ENCODE measurements at regions not wholly inside any gene's neighbourhood (a gene's known extent, or its start where the extent isn't known, plus 50 kb on each side); places are given as distances from the start of the nearest gene placed in this dataset.

DNA sequence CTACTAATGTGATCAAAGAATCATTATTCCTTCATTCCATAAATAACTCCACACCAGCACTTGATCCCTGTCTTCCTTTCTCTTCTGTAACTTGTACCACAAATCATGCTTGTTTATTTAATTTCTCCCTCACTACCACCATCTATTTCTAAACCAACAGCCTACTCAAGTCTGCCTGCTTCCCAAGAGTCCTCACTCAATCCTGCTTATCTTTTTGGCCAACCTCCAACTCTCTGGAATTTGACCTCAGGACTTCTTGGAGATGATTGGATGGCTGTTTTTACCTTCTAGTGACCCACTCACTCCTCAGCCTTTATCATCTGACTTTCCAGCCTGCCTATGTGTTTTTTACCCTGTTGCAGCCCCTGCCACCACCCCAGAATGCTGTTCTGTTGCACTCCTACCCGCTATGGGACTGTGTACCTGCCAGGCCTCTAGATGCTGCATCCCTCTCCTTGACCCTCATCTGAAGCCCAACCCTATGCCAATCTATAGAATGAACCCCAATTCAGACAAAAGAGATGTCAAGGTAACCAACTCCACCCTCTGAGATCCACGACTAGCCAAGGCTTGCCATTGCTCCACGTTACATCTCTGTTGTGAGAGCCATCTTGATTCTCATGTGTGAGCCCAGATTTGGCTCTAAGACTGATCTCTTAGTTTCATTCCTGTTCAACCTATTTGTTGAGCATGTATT is 150.2 kb upstream of the PLEKHG7 start:
- DNase-seq: no peak

DNA sequence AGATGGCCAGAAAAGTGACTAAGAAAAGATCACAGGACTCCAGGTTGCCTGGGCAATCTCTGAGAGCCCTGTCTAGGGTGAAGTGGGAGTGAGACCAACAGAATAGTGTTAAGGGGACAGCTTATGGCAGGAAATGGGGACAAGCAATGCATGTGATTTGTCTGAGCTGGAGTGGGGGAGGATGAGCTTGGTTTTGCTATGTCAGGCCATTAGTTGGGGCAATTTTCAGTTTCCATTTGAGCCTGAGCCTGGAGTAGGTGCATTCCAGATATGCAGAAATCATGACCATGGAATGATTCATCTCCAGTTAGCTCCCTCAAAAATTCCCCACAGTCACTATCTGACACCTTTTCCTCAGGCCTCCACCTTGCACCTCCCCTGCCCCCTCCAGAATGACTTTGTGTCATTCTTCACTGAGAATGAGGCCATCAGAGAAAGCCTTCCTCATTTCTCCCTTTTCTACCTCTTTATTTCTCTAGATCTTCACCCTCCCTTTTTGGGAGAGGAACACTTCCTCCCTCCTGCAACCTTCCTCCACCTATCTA is 150.9 kb upstream of the PLEKHG7 start:
- no peak for DNase-seq

DNA sequence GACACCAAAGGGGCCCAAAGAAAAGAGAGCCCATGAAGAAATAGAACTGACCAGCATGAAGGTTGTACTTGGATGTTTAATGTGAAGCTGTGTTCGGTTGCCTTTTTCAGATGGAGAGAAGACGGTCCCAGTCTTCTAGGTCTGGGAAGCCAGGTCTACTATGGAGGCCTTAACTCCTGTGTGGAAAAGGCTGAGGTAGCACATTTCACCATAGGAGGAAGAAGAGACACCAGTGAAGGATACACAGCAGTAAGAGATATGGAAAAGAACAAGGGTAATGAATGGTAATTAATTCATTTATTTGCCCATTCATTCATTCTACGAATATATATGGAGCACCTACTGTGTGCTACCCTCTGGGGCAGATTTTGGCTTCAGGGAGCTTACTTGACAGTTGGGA is 151.6 kb upstream of the PLEKHG7 start:
- DNase-seq: no peak

DNA sequence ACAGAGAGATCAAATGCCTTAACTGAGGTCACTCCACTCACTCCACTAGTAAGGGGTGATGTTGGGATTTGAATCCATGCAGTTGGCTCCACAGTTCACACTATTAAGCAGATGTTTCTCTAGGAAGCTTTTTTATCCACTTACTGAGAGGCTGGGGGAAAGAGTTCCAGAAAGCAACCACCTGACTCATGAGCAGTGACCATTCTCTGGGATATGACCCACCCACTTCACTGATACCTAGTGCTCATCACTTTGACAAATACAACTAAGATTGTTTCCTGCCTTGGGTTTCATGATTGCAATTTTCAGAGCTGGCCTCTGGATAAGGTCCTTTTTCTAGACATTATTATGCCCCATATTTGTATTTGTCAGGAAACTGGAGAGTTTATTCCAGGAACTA is 152.1 kb upstream of the PLEKHG7 start:
- no peak for DNase-seq

DNA sequence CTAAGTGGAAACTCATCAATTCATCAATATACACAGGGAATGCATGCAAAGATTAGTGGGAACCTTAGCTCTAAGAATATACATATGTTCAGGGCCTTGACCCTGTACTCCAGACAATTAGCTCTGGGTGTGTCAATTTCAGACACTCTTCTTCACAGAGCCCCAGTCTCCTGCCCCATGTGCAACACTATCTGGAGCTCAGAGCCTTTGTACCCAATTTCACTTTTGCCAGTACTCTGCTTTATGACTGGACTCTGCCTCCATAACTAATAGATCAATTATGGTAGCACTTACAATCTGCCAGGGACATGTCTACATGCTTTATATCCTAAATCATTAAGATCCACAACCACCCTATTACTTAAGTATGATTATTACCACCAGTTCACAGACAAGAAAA is 152.5 kb upstream of the PLEKHG7 start:
- DNase-seq: no peak

DNA sequence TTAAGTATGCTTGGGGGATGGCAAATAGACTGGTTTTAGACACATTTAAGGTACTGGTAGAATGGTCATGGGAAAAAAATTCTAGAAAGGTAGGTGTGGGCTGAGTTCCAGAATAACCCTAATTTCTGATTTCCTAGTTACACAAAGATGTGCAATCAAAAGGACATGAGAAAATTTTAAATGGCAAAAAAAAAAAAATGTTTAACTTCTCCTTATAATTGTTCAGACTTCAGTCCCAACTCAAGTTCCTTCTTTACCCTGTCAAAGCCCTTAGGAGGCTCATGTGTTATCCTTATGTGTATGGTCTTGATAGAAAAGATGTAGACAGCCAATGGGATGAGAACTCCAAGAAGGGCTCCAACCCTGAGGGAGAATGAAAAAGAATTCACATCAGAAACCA is 153.3 kb upstream of the PLEKHG7 start:
- DNase-seq: no peak

DNA sequence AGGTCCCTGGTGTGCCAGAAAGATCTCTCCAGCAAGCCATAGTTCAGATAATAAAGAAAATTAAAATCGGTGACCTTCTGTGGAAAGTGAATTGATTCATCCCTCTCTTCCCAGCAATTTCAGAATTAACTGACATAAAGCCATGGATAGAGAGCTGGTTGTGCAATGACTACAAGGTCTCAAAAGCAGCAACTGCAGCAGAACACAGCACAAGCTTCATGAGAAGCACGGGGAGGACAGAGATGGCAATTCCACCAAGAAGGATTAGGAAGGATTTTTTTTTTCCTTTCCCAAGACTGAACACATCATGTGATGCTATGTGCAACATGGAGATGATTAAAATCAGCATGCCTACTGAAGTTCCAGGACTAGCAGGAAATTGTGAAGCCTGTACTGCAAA is 154.9 kb upstream of the PLEKHG7 start:
- DNase-seq: no peak

DNA sequence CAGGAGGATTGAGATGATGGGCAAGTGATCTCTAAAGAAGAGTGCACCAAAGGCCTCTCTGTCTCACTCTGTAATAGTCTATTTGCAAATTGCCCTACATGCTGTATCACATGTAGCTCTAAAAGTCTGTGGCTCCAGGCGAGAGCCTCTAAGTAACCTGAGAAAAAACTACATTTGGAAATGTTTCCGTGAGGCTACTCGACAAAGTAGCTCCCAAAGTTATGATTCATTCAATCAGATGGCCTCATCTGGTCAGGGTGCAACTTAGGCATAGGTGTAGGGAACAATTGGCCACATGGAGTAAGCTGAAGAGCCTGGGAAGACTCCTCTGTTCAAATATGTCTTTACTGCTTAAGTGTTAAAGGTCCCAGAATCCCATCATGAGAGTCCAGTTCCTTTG is 155.4 kb upstream of the PLEKHG7 start:
- DNase-seq: no peak

DNA sequence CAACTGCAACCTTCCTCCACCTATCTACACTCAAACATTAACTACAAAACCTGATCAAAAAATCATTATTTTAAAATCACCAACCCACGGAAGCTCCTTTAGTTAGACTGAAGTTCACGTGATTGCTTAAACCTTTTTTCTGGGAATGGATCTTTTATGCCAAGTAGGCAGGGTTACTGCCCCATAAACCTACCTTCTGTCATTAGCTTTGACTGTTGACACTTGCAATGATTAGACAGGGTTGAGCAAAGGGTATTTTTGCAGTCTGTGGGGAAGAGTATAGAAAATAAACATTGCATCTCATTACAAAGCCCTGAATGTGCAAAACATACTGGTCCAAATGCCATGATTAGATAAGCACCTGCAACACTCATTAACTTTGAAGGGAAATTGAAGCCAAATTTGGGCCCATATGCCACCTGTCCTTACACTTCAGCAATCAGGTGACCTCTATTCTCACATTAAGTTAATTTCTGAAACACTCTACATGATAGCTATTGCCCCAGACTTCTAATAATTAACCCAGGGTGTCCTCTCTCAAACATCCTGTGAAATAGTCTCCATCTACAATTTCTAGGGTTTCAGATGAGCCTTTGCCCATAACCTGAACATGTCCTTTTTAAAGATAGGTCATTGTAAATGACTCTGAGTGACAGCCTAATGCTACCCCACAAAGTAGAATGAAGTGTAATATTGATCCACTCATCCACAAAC is 156.0 kb upstream of the PLEKHG7 start:
- no peak for DNase-seq

DNA sequence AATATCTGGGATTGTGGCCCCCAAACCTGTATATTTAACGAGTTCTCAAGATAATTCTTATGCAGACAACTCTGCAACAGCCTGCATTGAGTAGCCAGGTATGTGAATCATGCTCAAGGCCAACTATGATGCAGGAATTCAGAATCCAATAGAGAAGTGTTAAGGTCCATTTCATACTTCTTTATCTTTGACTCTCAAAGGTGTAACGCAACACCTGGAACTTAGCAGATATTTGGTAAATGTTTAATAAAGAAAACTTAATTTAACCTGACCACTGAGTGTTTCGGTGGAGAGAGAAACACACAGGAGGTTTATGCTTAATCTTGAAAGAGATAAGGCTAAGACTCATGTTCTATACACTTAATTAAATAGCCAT is 156.5 kb upstream of the PLEKHG7 start:
- DNase-seq: no peak

DNA sequence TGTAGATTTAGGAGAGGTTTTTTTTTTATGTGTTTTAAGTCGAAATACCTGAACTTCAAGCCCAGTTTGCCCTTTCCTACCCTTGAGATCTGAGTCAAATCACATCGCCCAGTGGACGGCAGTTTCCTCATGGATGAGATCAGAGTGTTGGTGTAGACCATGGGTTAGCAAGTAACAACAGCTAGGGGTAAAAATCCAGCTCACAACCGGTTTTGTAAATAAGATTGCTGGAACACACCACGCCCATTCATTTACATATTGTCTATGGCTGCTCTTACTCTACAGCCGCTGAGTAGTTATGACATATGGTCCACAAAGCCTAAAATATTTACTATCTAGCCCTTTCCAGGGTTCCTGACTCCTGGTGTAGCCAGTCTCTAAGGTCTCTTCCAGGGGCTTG is 158.5 kb upstream of the PLEKHG7 start:
- no peak for DNase-seq

DNA sequence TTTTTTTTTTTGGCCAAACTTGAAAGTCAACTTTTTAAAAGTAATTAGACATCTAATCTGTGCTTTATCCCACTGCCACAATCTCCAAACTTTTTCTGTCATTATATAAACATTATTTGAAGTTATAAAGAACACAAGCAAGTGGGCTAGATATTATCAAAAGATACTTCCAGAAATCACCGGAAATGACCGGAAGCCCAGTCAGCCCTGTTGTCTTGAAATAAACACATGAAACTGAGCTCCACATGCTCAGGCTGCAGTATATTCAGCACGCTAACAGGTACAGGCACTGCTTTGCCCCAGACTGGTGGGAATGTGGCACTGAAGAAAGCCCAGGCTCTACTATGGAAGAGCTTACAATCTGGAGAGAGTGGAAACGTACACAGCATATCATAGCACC is 158.9 kb upstream of the PLEKHG7 start:
- DNase-seq: no peak

DNA sequence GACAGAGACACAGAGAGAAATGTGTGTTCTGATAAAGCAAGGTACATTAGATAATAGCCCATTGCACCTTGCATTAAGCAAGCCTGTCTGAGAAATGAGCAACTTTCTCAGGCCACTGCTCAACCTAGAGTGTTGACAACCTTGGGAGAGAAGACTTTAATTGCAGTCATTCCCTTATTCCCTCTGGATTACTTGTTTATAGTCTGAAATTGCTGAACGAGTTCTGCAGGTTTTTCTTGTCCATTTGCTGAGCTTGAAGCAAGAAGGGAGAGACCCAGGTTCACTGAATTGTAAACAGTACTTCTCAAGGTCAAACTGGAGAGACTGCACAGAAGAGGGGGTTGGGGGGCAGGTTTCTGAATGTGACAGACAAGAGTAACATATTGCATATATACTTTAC is 159.4 kb upstream of the PLEKHG7 start:
- no peak for DNase-seq

DNA sequence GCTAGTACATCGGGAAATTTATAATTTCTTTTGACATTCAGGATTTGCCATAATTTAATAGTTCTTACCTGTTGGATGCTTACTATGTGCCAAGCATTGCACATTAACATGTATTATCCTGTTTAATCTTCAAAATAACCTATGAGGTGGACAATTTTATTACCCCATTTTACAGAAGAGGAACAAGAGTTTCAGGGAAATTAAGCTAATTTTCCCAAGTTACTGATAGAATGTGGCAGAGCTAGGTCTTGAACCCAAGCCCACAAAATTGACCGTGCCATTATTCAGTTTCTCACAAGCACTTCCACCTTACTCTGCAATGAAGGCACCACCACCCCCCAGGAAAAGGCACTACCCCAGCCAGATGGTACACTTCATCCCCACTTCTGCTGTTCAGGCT is 161.1 kb upstream of the PLEKHG7 start:
- no peak for DNase-seq

DNA sequence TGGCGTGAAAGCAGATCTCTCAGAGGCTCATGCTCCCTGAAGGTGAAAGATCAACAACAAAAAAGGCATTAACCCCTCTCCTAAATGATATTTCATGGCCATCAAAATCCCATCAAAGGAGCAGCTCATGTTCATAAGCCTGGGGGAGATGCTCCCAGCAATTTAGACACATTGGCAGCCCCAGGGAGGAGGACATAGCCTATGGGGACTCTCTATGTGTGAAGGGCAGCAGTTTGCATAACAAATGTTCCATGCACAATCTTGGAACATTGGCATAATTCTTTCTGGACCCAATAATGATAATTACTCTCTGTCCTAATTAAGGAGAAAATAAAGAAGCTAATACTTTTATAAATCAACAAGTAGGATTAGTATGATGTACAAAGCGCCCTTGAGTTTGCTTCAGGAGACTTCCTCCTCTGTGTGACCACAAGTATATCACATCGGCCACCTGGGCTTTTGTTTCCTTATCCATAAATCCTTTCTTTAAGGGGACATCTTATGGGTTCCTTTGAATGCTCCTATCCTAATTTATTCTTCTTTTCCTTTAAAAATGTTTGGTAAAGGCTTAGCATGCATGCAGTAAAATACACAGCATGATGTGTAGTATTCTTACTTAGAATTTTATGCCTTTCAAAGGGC is 161.9 kb upstream of the PLEKHG7 start:
- DNase-seq: no peak

DNA sequence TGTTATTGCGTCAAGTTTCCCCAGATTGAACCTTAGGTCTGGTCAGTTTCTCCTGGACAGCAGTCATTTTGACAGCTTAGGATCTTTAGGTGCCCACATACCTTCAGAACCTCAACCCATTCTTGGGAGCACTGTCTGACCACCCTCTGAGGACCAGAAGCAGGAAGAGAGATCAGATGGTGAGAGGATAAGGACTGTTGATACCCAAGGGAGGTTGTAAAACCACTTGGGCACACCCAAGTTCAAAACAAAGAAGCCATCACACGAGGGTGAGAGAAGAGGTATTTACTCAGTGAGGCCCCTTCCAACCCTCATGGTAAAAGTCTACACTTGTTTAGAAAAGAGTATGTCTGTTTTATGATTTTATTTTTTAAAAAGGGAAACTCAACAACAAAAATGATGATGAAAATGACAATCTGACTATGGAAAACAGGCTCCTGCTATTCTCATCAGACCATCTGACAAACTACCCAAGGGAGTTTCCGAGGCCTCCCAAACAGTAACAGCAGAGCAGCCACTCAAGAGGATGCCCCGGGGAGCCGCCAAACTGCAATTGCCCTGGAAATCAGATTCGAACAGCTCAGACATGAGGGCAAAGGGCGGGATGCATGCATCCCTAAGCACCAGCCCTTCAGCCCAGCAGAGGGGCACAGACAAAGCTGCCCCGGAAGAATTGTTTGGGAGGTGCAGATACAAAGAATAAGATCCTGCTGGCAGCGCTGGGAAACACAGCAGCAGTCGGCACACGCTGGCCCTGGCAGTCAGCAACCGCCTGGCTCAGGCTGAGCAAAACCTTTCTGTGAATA is 162.6 kb upstream of the PLEKHG7 start:
- DNase-seq: peak; percentile 32

DNA sequence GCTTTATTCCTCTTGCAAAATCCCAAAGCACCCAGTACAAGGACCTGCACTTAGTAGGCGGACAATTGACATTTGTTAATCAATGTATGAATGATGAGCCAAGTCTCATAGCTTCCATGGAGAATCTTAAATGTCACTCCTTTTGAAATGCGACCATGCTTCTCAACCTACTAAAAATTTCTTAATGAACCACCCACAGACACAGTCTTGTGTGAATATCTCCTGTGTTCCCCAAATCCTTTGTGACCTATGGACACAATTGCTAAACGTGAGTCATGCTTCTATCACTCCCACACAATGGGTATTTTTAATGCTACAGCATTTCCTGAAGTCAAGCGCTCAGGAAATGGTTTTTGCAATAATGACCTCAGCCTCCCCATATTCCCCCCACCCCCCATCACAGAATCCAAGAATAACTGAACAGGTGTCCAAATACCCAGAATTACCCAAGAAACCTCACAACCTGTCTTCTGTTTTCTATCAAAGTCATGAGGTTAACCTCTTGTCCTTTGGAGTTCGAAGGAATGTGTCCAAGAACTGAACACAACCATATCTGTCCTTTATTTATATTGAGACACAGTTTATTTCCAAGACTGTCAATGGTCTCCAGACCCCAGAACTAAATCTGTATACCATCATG is 163.6 kb upstream of the PLEKHG7 start:
- DNase-seq: no peak

DNA sequence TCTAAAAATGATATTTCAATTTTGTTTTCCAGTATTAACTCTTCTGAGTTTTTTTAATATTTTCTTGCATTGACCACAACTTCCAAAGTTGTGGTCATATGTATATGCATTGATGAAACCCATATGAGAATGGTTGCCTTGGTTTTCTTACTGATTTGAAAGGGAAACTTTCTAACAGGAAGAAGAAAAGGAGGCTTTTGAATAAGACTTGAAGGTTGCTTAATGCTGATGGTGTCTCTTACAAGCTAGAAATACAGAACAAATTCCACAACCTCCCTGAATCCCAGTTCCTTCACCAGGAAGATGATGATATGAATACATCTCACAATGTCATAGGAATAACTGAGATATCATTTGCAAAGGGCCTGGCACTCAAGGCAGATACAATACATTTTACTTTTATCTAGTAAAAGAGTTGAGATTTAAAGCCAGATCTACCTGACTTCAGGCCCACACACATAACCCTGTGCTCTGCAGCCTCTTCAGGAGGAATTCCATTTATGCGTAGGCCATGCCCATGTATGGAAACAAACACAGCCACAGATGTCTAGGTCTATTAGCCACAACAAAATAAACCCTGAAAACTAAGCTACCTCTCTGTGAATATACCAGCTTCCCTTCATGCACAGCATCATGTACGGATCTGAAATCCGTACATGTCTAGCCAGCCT is 165.4 kb upstream of the PLEKHG7 start:
- DNase-seq: no peak

DNA sequence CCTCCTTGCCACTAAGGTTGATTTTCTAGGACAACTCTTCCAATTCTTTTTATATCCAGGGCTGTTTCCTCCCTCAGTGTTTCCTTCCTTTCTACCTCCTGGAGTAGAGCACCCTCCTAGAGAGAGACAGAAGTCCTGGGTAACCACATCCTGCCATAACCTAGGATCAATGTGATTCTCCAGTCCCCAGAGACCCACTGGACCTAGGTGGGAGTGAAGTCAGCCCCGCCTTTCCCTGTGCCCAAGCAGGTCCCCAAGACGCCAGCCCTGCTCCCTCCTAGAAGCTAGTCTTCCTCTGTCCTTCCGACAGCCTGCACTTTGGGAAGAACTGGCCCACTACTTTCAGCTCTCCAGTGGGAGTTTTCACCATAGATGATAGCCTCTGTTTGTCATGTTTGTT is 166.8 kb upstream of the PLEKHG7 start:
- DNase-seq: no peak

DNA sequence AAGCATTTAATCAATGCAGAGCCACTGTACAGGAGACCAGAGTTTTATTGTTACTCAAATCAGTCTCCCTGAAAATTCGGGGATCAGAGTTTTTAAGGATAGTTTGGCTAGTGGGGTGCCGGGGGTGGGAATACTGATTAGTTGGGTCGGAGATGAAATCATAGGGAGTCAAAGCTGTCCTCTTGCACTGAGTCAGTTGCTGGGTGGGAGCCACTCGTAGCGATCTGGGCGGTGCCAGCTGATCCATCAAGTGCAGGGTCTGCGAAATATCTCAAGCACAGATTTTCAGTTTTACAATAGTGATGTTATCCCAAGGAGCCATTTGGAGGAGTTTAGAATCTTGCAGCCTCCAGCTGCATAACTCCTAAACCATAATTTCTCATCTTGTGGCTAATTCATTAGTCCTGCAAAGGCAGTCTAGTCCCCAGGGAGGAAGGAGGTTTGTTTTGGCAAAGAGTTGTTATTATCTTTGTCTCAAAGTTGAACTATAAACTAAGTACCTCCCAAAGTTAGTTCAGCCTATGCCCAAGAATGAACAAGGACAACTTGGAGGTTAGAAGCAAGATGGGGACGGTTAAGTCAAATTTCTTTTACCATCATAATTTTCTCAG is 169.4 kb upstream of the PLEKHG7 start:
- no peak for DNase-seq

DNA sequence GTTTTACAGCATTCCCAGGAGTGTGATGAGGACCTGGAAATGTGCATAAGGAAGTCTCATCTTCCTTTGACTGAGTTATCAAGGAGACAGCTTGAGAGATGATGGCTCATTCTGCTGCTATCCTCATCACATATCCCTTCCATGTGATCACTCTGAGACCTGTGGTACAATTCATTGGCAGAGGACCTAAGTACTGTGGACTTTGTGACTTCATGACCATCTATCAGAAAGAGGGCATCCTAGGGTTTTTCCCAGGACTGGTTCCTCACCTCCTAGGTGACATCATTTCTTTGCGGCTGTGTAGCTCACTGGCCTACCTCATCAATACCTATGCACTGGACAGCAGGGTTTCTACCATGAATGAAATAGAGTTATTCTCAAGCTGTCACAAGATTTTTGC is 172.1 kb upstream of the PLEKHG7 start:
- DNase-seq: no peak

DNA sequence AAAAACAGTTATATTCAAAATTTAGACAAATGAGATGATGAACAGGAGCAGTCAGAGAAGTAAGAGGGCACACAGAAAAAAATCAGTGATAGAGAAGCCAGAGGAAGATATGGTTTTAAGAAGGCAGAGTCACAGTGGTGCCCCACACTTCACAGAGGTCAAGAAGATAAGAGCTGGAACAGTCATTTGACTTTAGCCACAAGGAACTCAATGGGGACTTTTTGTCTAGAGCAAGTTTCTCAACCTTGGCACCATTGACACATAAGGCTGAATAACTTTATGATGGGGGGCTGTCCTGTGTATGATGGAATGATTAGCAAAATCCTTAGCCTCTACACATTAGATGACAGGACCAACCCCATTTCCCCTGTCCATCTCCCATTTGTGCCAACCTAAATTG is 172.8 kb upstream of the PLEKHG7 start:
- DNase-seq: no peak

Data from NCI-H187 treated with DMSO at 0.1 percent for 48 hours (cell line).